Skeletal muscle tissue (tissue), 3 donors: ENCODE measurements at regions not wholly inside any gene's neighbourhood (a gene's known extent, or its start where the extent isn't known, plus 50 kb on each side); places are given as distances from the start of the nearest gene placed in this dataset.

Experiments used
- H3K27ac ChIP-seq: one replicate; pipeline ENCODE4 v1.7.0; 2013; ENCODE audit warnings: mild to moderate bottlenecking, low read depth, low read length, inconsistent platforms
- H3K27me3 ChIP-seq, 3 donors: one replicate each; pipeline ENCODE4 v1.7.0; 2013; ENCODE audit warnings: low read length in 3 of 3; ENCODE audit not compliant: control insufficient read depth in 3 of 3, insufficient read depth in 3 of 3
- H3K36me3 ChIP-seq, 3 donors: one replicate each; pipeline ENCODE4 v1.7.0; 2013; ENCODE audit warnings: low read length in 3 of 3; ENCODE audit not compliant: control insufficient read depth in 3 of 3, insufficient read depth in 3 of 3
- H3K4me1 ChIP-seq, 3 donors: one replicate each; pipeline ENCODE4 v1.7.0; 2013; ENCODE audit warnings: low read length in 3 of 3, mild to moderate bottlenecking in 3 of 3; ENCODE audit not compliant: control insufficient read depth in 3 of 3, insufficient read depth in 3 of 3
- H3K4me3 ChIP-seq, 3 donors: one replicate each; pipeline ENCODE4 v1.7.0; 2013; ENCODE audit warnings: low read length in 3 of 3
- H3K9ac ChIP-seq, 3 donors: one replicate each; pipeline ENCODE4 v1.7.0; 2013; ENCODE audit warnings: low read length in 3 of 3, mild to moderate bottlenecking in 3 of 3, moderate library complexity in 2 of 3, low read depth in 1 of 3
- H3K9me3 ChIP-seq, 3 donors: one replicate each; pipeline ENCODE4 v1.7.0; 2013; ENCODE audit warnings: low read length in 3 of 3; ENCODE audit not compliant: control insufficient read depth in 3 of 3
- donor health status: Osteomylitis.

DNA sequence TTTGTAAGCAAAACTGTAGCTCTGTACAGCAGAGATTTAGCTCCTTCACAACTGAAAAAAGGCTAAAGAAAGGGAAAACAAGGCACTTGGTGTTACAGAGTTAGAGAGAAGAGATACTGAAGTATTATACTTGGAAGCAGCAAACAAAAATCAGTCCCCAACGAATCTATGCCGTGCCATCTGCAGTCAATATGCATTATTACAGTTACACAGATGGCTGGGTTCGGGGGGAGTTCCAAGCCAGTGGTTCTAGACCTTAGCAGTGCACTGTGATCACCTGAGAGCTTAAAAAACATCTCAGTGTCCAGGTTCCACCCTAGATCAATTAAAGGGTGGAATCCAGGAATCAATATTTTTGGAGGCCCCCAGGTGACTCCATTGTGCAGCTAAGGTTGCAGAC lies 489.9 kb downstream of the SHISA9 start:
- Histone ChIP-seq H3K9ac (no peak overlapping the region), H3K9me3 (no peaks in the 10 kb centered on the region), H3K27ac (no peak overlapping the region), H3K27me3 (no peaks in the 10 kb centered on the region), H3K4me3 (no peak overlapping the region), H3K4me1 (no peaks in the 10 kb centered on the region), H3K36me3 (no peaks in the 10 kb centered on the region)

DNA sequence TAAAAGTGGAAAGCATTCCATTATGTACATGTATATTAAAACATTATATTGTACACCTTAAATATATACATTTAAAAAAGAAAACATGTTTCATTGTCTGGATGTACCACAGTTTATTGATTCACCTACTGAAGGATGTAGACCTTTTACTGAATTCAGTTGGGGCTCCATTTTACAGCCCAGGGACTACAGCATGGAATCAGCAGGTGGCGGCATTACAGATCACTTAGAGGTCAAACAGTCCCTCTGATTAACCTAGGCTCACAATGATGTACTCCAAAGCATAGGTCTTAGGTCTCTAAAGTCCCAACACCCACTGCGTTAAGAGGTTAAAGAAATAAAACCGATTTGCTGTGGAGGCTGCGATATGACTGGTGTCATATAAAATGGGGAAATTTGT lies 490.9 kb downstream of the SHISA9 start:
- H3K4me3 ChIP-seq = no peak overlapping the region
- no peaks in the 10 kb centered on the region for H3K4me1 ChIP-seq
- H3K9me3 ChIP-seq = no peaks in the 10 kb centered on the region
- H3K27me3 ChIP-seq = no peaks in the 10 kb centered on the region
- H3K9ac ChIP-seq = no peak overlapping the region
- no peaks in the 10 kb centered on the region for H3K36me3 ChIP-seq
- H3K27ac ChIP-seq = no peak overlapping the region

DNA sequence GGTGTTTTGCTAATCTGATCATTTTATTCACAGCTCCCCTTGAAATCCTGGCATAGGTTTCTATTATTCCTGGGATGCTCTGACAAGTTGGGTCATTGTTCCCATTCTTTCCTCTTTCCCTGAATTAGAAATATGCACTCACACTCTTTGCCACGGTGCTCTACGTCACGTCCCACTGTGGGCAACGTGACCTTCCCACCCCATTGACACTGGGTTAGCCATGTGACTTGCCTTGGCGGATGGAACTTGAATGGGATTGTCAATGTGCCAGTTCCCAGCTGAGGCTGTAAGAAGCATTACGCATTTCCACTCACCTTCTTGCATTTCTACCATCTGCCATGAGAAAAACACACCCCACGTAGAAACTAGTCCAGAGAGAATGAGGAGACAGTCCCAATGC lies 492.4 kb downstream of the SHISA9 start:
- Histone ChIP-seq H3K9ac (no peak overlapping the region), H3K9me3 (no peaks in the 10 kb centered on the region), H3K27me3 (no peaks in the 10 kb centered on the region), H3K4me1 (no peaks in the 10 kb centered on the region), H3K4me3 (no peak overlapping the region), H3K27ac (no peak overlapping the region), H3K36me3 (no peaks in the 10 kb centered on the region)

DNA sequence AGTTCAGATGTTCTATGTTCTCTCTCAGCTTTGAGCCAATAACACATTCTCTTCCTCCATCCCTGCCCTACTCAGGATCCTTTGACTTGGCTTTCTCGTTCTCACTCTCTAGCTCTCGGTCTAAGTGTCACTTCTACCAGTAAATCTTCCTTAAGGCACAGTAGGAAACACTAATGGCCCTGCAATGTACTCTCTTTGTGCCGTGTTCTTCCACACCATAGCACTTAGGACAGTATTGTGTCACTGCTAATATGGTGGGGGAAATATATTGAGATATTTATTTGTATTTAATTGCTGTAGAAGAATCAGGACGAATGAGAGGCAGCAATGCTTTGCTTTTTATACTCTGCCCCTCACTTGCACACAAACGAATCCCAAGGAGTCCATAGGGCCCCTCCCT lies 493.1 kb downstream of the SHISA9 start:
- H3K4me1 ChIP-seq = no peaks in the 10 kb centered on the region
- no peak overlapping the region for H3K27ac ChIP-seq
- no peaks in the 10 kb centered on the region for H3K36me3 ChIP-seq
- no peak overlapping the region for H3K9ac ChIP-seq
- no peak overlapping the region for H3K4me3 ChIP-seq
- no peaks in the 10 kb centered on the region for H3K27me3 ChIP-seq
- H3K9me3 ChIP-seq = no peaks in the 10 kb centered on the region

DNA sequence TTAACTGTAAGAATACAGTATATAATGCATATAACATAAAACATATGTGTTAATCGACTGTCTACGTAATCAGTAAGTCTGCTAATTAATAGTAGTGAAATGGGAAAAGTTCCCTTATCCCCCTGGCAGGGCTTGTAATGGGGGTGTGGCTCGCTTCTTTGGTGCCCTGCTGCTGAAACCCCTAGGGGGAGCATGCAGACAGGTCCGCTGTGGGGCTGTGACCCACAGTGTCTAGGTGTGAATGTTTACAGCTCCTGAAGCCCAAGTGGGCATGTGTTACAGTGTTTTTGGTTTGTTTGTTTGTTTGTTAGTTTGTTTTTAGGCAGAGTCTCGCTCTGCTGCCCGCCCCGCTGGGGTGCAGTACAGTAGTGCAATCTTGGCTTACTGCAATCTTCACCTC lies 495.7 kb downstream of the SHISA9 start:
- H3K4me1 ChIP-seq = no peaks in the 10 kb centered on the region
- no peaks in the 10 kb centered on the region for H3K9me3 ChIP-seq
- no peak overlapping the region for H3K27ac ChIP-seq
- H3K4me3 ChIP-seq = no peak overlapping the region
- no peaks in the 10 kb centered on the region for H3K36me3 ChIP-seq
- no peaks in the 10 kb centered on the region for H3K27me3 ChIP-seq
- H3K9ac ChIP-seq = no peak overlapping the region

DNA sequence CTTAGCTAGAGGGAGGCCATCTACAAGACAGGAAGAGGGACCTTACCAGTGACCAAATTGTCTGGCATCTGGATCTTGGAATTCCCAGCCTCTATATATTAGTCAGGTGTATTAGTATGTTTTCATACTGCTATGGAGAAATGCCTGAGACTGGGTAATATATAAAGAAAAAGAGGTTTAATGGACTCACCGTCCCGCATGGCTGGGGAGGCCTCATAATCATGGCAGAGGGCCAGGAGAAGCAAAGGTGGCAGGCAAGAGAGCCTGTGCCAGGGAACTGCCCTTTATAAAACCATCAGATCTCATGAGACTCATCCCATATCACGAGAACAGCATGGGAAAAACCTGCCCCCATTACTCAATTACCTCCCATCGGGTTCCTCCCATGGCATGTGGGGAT lies 500.2 kb downstream of the SHISA9 start:
- Histone ChIP-seq H3K9ac (no peak overlapping the region), H3K9me3 (peaks cover 0 to 4% (median 0%) of the 10 kb centered on the region in 3 donors), H3K27ac (no peak overlapping the region), H3K27me3 (no peaks in the 10 kb centered on the region), H3K4me3 (no peak overlapping the region), H3K4me1 (no peaks in the 10 kb centered on the region), H3K36me3 (no peaks in the 10 kb centered on the region)

DNA sequence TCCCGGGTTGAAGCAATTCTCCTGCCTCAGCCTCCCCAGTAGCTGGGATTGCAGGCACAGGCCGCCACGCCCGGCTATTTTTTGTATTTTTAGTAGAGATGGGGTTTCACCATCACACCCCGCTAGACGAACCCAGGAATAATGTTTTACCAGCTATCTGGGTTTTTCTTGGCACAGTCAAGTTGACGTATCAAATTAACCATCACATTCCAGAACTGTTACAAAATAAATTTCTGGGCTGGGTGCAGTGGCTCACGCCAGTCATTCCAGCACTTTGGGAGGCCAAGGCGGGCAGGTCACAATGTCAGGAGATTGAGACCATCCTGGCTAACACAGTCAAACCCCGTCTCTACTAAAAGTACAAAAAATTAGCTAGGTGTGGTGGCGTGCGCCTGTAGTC lies 501.2 kb downstream of the SHISA9 start:
- no peaks in the 10 kb centered on the region for H3K27me3 ChIP-seq
- no peaks in the 10 kb centered on the region for H3K36me3 ChIP-seq
- no peak overlapping the region for H3K4me3 ChIP-seq
- H3K9me3 ChIP-seq = peaks cover 0 to 4% (median 0%) of the 10 kb centered on the region in 3 donors
- no peaks in the 10 kb centered on the region for H3K4me1 ChIP-seq
- no peak overlapping the region for H3K27ac ChIP-seq
- H3K9ac ChIP-seq = no peak overlapping the region

DNA sequence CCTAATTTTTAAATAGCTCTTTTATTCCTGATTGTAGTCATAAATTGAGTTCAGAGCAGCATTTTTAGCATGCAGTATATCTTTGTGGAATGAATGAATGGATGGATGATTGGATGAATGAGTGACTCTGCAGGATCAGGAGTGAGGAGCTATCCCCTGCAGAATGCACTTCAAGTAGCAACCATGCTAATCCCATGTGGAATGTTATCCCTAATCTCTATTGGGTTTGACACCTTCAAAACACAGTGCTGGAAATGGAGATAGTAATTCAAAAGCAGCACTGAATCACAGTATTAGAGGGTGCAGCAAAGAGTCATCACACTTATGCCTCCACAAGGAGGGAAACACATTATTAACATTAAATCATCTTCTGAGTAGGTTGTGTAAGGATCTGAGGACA lies 501.9 kb downstream of the SHISA9 start:
- Histone ChIP-seq H3K9me3 (peaks cover 0 to 4% (median 0%) of the 10 kb centered on the region in 3 donors), H3K4me1 (no peaks in the 10 kb centered on the region), H3K36me3 (no peaks in the 10 kb centered on the region), H3K4me3 (no peak overlapping the region), H3K27me3 (no peaks in the 10 kb centered on the region), H3K27ac (no peak overlapping the region), H3K9ac (no peak overlapping the region)

DNA sequence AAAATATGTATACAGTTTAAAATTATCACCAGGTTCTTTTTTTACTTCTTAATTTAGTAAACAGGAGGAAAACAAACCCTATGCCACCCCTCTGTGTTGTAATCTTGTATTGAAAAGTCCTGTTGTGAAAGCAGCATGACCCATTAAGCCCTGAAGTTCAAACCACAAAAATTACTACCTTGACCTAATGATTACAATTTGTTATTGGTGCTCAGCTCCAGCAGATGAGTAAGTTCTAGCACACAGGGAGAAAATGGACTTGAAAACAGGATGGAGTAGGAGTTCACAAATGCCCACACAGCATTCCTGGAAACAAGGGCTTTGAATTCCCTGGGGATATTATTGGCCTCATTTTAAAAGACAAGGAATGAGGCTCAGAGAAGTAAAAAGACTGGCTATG lies 505.8 kb upstream of the ERCC4 start:
- no peaks in the 10 kb centered on the region for H3K4me1 ChIP-seq
- H3K9ac ChIP-seq = no peak overlapping the region
- H3K27ac ChIP-seq = no peak overlapping the region
- no peak overlapping the region for H3K4me3 ChIP-seq
- H3K36me3 ChIP-seq = no peaks in the 10 kb centered on the region
- no peaks in the 10 kb centered on the region for H3K27me3 ChIP-seq
- H3K9me3 ChIP-seq = peaks cover 0 to 2% (median 0%) of the 10 kb centered on the region in 3 donors

DNA sequence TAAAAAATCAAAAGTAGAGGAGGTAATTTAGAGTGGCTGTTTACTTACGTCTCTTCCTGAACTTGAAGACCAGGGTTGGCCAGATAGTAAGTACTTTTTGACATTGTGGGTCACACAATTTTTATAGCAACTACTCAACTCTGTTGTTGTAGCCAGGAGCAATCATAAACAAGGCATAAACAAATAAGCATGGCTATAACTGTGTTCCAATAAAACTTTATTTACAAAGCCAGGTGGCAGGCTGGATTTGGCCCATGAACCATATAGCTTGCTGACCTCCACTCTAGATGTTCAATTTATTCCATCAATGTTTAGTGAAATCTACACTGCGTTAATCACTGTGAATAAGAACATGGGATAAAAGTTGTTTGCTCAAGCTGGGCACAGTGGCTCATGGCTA lies 500.4 kb upstream of the ERCC4 start:
- Histone ChIP-seq H3K27ac (no peak overlapping the region), H3K4me3 (no peak overlapping the region), H3K4me1 (no peaks in the 10 kb centered on the region), H3K9ac (no peak overlapping the region), H3K36me3 (no peaks in the 10 kb centered on the region), H3K9me3 (no peaks in the 10 kb centered on the region), H3K27me3 (no peaks in the 10 kb centered on the region)

DNA sequence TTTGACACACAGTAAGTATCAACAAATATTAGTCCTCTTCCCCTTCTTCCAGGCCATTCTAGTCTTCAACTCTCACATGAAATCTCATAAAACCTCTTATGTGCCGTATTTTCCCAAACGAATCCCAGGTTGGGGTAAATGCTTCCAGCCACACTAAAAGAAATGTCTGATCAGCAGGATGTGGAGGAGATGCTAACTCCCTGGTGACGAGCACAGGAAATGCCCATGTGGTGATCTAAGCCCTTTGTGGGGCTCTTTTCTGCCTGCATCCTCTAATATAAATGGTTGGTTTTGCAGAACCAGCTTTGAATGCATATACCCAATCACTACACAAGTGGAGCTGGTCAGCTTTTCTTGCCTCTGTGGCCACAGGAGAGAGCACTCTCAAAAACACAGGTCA lies 498.2 kb upstream of the ERCC4 start:
- Histone ChIP-seq H3K9me3 (no peaks in the 10 kb centered on the region), H3K9ac (no peak overlapping the region), H3K27me3 (no peaks in the 10 kb centered on the region), H3K27ac (no peak overlapping the region), H3K4me3 (no peak overlapping the region), H3K36me3 (no peaks in the 10 kb centered on the region), H3K4me1 (no peaks in the 10 kb centered on the region)
